ENCODE measurements at regions not wholly inside any gene's neighbourhood (a gene's known extent, or its start where the extent isn't known, plus 50 kb on each side); places are given as distances from the start of the nearest gene placed in this dataset.
A peak's percentile ranks its signal among the peaks of the same experiment; 100 is the strongest.

GRCh38 chr18:72407048-72407447 lies 137.1 kb downstream of the CBLN2 start:
- no peak overlapping the region for H3K4me3 ChIP-seq (ENCODE audit: low read depth, low read length)
- DNase-seq (ENCODE audit: low read depth): no peak
- TF ChIP-seq MYC (IDR thresholded peaks at IDR 0.05; ENCODE audit: low read depth, low read length): no peak
- TF ChIP-seq POLR2A (IDR thresholded peaks at IDR 0.05; ENCODE audit: extremely low read depth, insufficient read length): no peak
- TF ChIP-seq MAX (IDR thresholded peaks at IDR 0.05; ENCODE audit: low read depth, low read length): no peak
- TF ChIP-seq CTCF (IDR thresholded peaks at IDR 0.05; ENCODE audit: low read depth, low read length): no peak

- no peak for DNase-seq (ENCODE audit: low read depth)
- no peak for TF ChIP-seq MAX (IDR thresholded peaks at IDR 0.05; ENCODE audit: low read depth, low read length)
- no peak for TF ChIP-seq MYC (IDR thresholded peaks at IDR 0.05; ENCODE audit: low read depth, low read length)
- no peak for TF ChIP-seq POLR2A (IDR thresholded peaks at IDR 0.05; ENCODE audit: extremely low read depth, insufficient read length)
- TF ChIP-seq CTCF (IDR thresholded peaks at IDR 0.05; ENCODE audit: low read depth, low read length): no peak
- no peak overlapping the region for H3K4me3 ChIP-seq (ENCODE audit: low read depth, low read length)
Measured at GRCh38 chr18:72391951-72392350, 152.2 kb downstream of the CBLN2 start.

GRCh38 chr18:72391427-72391826 lies 152.7 kb downstream of the CBLN2 start:
- no peak for TF ChIP-seq MYC (IDR thresholded peaks at IDR 0.05; ENCODE audit: low read depth, low read length)
- no peak for TF ChIP-seq MAX (IDR thresholded peaks at IDR 0.05; ENCODE audit: low read depth, low read length)
- TF ChIP-seq POLR2A (IDR thresholded peaks at IDR 0.05; ENCODE audit: extremely low read depth, insufficient read length): no peak
- no peak for TF ChIP-seq CTCF (IDR thresholded peaks at IDR 0.05; ENCODE audit: low read depth, low read length)
- DNase-seq (ENCODE audit: low read depth): no peak
- H3K4me3 ChIP-seq (ENCODE audit: low read depth, low read length): no peak overlapping the region

GRCh38 chr18:72378016-72378415 lies 166.1 kb downstream of the CBLN2 start:
- DNase-seq (ENCODE audit: low read depth): no peak
- H3K4me3 ChIP-seq (ENCODE audit: low read depth, low read length): no peak overlapping the region
- TF ChIP-seq POLR2A (IDR thresholded peaks at IDR 0.05; ENCODE audit: extremely low read depth, insufficient read length) (no peak), MAX (IDR thresholded peaks at IDR 0.05; ENCODE audit: low read depth, low read length) (no peak), CTCF (IDR thresholded peaks at IDR 0.05; ENCODE audit: low read depth, low read length) (no peak), MYC (IDR thresholded peaks at IDR 0.05; ENCODE audit: low read depth, low read length) (no peak)

- no peak for TF ChIP-seq MAX (IDR thresholded peaks at IDR 0.05; ENCODE audit: low read depth, low read length)
- no peak for TF ChIP-seq POLR2A (IDR thresholded peaks at IDR 0.05; ENCODE audit: extremely low read depth, insufficient read length)
- no peak for TF ChIP-seq CTCF (IDR thresholded peaks at IDR 0.05; ENCODE audit: low read depth, low read length)
- TF ChIP-seq MYC (IDR thresholded peaks at IDR 0.05; ENCODE audit: low read depth, low read length): no peak
- DNase-seq (ENCODE audit: low read depth): peak; percentile 3
- H3K4me3 ChIP-seq (ENCODE audit: low read depth, low read length): no peak overlapping the region
Measured at GRCh38 chr18:72376256-72376655, 167.9 kb downstream of the CBLN2 start.

- DNase-seq (ENCODE audit: low read depth): no peak
- no peak overlapping the region for H3K4me3 ChIP-seq (ENCODE audit: low read depth, low read length)
- no peak for TF ChIP-seq MAX (IDR thresholded peaks at IDR 0.05; ENCODE audit: low read depth, low read length)
- TF ChIP-seq CTCF (IDR thresholded peaks at IDR 0.05; ENCODE audit: low read depth, low read length): no peak
- no peak for TF ChIP-seq MYC (IDR thresholded peaks at IDR 0.05; ENCODE audit: low read depth, low read length)
- no peak for TF ChIP-seq POLR2A (IDR thresholded peaks at IDR 0.05; ENCODE audit: extremely low read depth, insufficient read length)
Measured at GRCh38 chr18:72375618-72376017, 168.5 kb downstream of the CBLN2 start.

Measured in NB4 (cell line).